ENCODE measurements at regions not wholly inside any gene's neighbourhood (a gene's known extent, or its start where the extent isn't known, plus 50 kb on each side); places are given as distances from the start of the nearest gene placed in this dataset.
"Not testable (repeated sequence)": the region's sequence is repeated elsewhere in the genome, so short reads cannot be mapped to it uniquely, and the experiment has no call there.

DNA sequence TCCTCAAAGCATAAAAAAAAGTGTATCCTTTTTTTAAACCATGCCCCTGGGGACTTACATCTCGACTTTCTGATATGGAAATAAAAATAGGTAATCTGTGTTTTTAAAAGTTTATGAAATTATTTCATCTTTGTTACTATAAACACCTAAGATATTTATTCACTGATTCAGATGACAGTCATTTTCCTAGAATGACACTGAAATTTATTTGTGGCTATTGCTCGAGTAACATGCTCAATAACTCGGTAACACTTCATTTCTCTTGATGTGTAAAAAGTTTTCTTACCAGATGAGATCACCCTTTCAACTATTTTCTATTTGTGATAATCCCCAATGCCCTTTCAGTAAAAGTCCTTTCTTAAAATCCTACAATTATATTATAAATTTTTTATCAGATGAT, 495.8 kb downstream of the TTLL7 start:
- DNase-seq: no peak

- no peak for DNase-seq
Measured at GRCh38 chr1:83500987-83501591, 497.8 kb downstream of the TTLL7 start.

DNA sequence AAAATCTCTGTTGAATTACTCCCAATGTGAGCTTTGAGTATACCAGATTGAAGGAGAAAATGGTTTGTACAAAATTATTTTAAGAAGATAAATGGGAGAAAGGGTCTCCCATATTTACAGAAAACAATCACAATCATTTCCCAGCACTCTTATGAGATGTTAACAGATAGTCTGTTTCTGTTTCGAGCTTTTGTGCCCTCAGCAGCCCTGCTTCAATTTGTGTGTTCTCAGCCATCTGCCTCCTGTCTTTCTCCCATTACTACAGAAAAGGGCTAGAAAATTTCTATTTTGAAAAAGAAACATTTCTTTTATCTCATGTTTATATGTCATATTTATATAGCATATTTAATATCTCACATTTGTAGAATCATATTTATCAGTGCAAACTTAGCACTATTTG, 498.4 kb downstream of the TTLL7 start:
- DNase-seq: no peak

DNA sequence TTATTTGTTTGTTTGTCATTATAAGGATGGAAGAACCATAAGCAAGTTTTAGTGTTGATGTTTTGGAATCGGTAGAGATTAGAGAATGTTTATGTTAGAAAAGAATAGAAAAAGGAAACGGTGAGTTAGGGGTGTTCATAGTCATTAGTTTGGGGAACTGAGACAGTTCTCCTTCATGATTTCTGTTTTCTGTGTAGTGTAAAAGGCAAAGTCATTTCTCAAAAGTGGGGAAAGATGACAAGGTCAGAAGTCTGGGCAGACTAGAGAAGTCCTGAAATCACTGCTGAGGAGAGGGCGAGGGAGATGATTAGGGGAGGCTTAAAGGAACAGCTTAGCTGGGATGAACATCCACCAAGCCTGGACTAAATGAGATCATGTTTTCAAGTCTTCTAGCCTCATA, 498.9 kb downstream of the TTLL7 start:
- no peak for DNase-seq

GRCh38 chr1:83497563-83497962, 501.4 kb downstream of the TTLL7 start:
- DNase-seq: no peak

- DNase-seq: no peak
Measured at GRCh38 chr1:83495560-83495959, 503.4 kb downstream of the TTLL7 start.

- DNase-seq: no peak
Measured at GRCh38 chr1:83493633-83494032, 505.3 kb downstream of the TTLL7 start.

GRCh38 chr1:83491930-83492329, 507.0 kb downstream of the TTLL7 start:
- DNase-seq: no peak

DNA sequence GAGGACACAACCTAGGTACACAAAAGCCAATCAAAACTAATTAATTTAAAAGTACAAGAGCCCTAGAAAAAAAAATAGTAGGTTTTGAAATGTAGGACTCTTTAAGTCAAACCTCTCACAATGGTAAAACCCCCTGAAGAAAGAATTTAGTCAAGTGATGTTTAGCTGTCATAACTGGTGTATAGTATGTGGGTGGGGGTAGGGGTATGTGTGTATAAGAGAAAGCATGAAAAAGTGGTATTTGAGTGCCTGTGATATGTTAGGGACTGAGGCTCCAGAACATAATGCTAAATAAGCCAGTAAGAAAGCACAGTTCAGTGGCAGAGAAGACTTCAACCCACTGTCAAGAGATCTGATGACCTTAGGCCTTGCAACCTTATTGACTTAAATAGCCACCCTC, 507.9 kb downstream of the TTLL7 start:
- DNase-seq: no peak

DNA sequence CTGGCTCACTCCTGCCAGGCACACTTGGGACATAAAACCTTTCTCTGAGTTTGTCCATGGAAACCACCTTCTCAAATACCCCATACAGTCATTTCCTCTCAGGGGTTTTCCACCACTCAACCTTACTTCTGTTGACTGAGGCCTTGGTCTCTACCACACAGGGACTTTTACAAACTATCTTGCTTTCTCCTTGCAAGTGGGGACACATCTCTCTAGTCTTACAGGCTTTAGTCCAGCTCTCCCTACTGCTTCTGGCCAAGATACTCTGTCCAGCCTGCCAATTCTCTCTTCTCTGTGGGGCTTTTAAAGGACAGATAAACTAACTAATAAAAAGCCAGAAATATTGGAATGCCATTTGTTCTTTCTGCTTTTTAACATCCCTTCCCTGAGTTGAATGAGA, 510.8 kb downstream of the TTLL7 start:
- DNase-seq: not testable (repeated sequence)

DNA sequence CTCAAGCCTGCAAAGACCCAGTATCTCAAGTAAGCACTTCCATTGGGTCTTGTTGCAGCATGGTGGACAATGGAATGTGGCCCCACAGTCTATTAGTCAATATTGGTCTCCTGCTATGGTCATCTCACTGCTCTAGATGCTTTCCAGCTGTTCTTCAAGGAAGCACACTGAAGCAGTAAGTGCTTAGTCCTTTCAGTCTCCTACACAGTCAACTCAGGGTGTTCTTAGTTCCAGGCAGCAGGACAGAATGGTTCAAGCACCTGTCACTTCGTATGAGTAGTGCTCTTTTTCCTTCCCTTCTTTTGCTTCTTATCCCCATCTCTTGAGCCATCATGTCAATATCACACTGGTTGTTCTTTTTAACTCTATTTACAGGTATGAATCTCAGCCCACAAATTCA, 511.5 kb downstream of the TTLL7 start:
- DNase-seq: not testable (repeated sequence)

DNA sequence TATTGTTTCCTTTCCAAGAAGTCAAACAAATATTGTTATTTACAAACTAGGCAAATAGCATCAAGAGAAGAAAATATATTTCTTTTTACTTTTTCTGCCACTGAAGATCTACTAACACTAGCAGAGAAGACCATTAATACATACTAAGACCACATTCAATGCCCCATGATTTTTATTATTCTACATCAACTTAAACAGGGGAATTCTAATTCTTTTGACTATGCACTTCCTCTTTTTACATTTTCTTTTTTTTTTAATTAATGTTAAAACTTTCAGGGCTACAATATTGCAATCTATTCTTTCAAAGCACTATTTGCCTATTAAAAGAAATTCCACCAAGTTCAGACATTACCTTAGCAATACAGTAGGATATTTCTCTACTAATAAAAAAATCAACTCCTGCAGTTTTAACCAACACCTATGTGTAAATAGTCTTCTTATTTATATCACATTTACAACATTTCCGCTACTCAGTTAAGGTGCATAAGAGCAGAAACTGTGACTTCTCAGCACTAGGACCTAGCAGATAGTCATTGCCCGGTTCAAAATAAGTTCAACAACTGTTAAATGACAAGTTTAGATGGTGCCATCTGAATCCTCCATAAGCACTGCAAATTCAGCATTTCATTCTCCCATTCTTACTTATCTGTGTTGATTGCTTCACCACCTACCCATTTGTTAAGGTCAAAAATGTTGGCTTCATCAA, 513.5 kb downstream of the TTLL7 start:
- DNase-seq: not testable (repeated sequence)

DNA sequence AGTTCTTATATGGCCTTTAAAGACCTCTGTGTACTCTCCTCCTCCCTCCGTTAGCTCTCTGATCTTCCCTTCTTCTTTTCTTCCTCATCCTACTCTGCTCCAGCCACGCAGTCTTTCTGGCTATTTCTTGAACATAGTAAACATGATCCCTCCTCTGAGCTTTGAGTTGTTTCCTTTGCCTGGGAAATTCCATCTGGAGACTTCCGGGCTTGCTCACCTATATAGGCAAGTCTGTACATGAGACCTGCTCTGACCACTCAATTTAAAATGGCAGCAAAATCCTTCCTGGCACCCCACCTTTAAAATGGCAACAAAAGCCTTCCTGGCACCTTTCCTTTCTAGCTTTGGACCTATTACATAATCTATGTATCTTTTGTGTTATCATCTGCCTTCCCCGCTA, 517.6 kb downstream of the TTLL7 start:
- DNase-seq: not testable (repeated sequence)

DNA sequence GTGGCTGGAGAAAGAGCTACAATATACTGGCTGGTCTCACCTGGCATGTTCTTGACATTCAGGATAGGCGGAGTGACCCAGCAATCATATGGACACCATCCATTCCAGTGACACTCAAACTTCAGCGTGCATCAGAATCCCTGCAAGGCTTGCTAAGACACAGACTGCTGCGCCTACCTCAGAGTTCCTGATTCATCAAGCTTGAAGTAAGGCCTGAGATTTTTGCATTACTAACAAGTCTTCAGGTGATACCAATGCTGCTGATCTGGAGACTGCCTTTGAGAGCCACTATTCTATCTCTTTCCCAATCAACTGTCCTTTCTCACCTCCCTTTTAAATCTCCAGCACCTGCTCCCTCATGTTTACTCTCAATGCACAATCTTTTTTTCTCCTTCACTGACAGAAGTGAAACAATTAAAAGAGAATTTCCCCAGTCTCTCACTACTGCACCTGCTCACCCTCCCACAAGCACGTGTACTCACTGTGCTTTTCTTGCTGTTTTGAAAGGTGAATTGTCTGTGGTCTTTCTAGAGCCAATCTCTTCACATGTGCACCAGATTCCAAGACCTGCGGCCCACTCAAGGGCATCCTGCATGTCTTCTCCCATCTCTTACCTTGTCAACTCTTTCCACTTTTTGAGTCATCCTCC, 519.2 kb downstream of the TTLL7 start:
- DNase-seq: not testable (repeated sequence)

DNA sequence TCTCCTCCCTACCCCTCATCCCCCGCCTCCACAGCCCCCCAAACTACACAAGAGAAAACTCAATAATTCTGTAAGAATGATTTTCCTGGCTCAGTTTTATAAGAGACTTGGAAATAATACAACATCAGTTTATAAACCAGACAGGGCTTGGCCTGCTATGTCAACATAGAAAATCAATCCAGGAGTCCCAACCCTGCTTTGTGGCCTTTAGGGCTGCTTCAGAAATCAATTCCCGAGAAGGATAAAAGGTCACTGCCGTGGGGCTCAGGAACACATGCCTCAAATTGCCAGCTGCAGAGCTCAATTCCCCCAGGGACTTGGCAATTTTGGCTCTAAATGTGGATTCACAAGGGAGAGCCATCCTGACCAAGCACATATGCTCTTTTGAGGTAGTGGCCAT, 520.8 kb downstream of the TTLL7 start:
- DNase-seq: not testable (repeated sequence)

GRCh38 chr1:83476518-83476917, 522.4 kb downstream of the TTLL7 start:
- not testable (repeated sequence) for DNase-seq

DNA sequence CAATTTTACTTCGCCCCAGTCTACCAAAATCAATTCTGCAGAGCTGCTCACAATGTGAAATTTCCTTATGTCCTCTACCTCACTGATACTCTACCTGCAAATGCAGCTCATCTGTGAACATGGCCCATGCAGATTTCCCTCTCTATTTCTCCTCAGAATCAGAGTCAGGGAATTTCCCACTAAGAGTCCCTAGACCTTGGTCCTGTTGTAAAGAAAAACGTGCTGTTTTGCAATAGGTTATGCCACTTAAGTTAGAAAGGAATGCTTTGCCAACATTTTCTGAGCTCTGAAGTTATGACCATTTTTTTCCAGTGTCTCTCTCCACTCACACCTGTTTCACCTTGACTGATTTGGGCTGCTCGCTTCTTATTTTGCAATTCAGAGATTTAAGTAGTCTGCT, 524.0 kb downstream of the TTLL7 start:
- not testable (repeated sequence) for DNase-seq

DNA sequence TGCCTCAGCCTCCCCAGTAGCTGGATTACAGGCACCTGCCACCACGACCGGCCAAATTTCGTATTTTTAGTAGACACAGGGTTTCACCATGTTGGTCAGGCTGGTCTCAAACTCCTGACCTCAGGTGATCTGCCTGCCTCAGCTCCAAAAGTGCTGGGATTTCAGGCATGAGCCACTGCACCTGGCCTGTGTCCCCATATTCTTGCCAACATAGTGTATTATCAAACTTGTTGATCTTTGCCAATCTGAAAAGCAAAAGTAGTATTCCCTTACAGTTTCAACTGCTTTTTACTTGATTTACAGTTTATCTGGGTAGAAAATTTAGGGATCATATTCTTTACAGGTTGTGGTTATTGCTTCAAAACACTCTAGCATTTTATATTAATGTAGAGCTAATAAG, 524.9 kb downstream of the TTLL7 start:
- DNase-seq: not testable (repeated sequence)

DNA sequence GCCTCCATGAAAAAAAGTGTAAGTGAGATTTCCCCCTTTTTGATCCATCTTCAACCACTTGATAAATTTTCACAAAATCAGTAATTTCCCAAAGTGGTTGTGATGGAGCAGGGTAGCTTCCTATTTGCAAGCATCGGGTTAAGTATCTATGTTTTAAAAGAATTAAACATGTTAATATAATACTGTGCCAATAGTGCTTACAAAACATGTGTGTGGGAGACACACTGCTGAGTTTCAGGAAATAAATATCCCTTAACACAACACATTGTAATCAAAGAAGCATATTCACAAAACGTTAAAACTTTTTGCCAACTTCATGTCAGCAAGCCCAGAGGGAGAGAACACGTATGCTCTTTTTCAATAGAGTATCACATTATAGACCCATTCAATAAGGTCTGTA, 526.9 kb downstream of the TTLL7 start:
- not testable (repeated sequence) for DNase-seq

DNA sequence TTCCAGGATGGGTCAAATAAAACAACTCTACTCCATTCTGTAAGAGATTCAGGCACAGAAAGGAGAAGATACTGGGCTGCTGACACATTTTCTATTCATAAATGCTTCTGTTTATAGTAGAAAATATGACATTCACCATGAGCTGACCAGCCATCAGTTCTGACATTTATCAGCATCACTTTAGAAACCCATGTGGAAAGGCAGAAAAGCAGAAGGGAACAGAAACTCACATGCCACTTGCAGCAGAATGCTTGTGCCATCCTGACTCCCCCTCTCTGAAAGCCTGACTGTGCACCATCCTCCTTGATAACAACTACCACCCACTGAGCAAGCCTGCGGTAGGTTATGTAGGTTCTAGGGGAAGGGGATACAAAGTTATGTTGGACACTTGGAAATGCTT, 527.7 kb downstream of the TTLL7 start:
- not testable (repeated sequence) for DNase-seq

- DNase-seq: not testable (repeated sequence)
Measured at GRCh38 chr1:83468336-83468735, 530.6 kb downstream of the TTLL7 start.

- DNase-seq: not testable (repeated sequence)
Measured at GRCh38 chr1:83457735-83458248, 541.1 kb downstream of the TTLL7 start.

DNA sequence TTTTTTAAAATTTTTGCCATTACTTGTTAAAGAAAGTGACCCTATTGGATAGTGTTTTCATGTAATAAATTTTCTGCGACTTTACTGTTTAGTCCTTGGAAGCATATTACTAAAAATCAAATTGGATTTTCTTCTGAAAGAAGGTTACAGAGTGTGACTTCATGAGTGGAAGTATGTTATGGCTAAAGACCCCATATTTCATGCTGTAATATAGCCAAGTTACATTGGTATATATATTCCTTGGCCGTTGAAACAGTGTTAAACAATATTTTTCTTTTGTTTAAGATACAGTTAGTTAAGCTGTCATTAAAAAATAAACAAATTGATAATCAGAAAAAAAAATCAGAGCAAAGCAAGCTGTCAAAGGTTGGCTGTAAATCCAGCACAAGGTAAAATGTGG, 541.7 kb downstream of the TTLL7 start:
- not testable (repeated sequence) for DNase-seq

GRCh38 chr1:83455753-83456152, 543.2 kb downstream of the TTLL7 start:
- DNase-seq: not testable (repeated sequence)
